ENCODE measurements at regions not wholly inside any gene's neighbourhood (a gene's known extent, or its start where the extent isn't known, plus 50 kb on each side); places are given as distances from the start of the nearest gene placed in this dataset.
"Not testable (repeated sequence)": the region's sequence is repeated elsewhere in the genome, so short reads cannot be mapped to it uniquely, and the experiment has no call there.

- no peak for ATAC-seq
Measured at GRCh38 chr10:23657677-23658076, 218.8 kb downstream of the OTUD1 start.

DNA sequence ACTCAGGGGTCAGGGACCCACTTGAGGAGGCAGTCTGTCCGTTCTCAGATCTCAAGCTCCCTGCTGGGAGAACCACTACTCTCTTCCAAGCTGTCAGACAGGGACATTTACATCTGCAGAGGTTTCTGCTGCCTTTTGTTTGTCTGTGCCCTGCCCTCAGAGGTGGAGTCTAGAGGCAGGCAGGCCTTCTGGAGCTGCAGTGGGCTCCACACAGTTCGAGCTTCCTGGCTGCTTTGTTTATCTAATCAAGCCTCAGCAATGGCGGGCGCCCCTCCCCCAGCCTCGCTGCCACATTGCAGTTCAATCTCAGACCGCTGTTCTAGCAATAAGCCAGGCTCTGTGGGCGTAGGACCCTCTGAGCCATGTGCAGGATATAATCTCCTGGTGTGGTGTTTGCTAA is 233.0 kb downstream of the OTUD1 start:
- not testable (repeated sequence) for ATAC-seq

- no peak for ATAC-seq
Measured at GRCh38 chr10:23675585-23675984, 236.7 kb downstream of the OTUD1 start.

- ATAC-seq = no peak
Measured at GRCh38 chr10:23676296-23676695, 237.4 kb downstream of the OTUD1 start.

- no peak for ATAC-seq
Measured at GRCh38 chr10:23686722-23687121, 247.8 kb downstream of the OTUD1 start.

DNA sequence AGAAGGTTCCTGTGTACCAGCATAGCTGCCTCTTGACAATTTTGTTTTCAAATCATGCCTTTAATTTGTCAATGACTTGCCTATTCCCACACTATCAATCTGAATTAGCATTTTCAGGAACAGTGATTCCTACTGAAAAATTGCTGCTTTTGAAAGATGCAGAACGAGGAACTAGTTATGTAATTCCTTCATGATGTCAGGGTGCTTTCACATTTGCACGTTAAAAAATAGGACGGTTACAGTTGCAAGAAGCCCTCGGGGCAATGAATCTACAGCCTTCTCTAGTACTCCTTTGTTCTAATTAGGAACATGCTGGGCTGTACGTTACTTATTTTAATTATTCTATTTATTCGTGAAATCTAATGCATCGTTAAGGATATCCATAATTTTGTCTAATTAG is 253.9 kb downstream of the OTUD1 start:
- no peak for ATAC-seq

- ATAC-seq = no peak
Measured at GRCh38 chr10:23693501-23693901, 254.6 kb downstream of the OTUD1 start.

DNA sequence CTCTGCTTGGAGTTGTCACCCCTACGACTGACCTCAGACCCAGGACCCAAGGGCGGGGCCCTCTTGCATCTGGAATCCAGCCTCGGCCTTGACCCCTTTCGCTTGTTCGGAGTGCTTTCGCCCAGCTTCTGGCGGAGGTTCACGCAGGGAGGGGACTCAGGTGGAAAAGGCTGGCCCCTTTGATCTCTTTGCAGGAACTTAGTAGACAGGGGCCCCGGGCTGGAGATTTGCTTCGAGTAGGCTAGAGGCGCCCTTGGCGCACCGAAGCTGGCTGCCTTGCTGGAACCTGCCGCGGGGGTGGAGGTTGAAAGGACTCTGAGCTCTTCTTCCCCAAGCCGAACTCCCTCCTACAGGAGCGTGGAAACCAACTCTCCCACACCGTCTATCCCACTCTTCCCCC is 255.1 kb downstream of the OTUD1 start:
- no peak for ATAC-seq

DNA sequence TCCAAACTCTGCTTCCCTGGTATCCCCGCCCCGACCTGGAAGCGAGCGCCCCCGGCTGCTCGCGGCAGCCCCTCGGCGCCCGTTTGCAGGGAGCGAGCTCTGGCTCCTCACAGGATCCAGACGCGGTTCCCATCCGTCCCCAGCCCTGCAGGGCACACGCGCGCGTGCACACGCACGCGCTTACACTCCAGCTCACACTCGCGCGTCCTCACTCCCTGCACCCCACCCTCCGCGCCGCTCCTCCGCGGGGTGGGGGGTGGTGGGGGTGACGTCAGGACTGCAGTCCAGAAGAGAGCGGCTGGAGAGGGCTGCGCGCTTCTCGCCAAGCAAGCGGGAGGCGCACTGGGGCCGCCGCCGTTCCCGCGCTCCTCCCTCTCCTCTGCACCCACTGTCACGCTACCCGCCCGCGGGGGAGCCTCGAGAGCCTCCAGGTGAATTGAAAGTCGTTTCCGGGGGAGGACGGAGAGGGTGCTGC is 255.6 kb downstream of the OTUD1 start:
- peak; percentile 17 for ATAC-seq

DNA sequence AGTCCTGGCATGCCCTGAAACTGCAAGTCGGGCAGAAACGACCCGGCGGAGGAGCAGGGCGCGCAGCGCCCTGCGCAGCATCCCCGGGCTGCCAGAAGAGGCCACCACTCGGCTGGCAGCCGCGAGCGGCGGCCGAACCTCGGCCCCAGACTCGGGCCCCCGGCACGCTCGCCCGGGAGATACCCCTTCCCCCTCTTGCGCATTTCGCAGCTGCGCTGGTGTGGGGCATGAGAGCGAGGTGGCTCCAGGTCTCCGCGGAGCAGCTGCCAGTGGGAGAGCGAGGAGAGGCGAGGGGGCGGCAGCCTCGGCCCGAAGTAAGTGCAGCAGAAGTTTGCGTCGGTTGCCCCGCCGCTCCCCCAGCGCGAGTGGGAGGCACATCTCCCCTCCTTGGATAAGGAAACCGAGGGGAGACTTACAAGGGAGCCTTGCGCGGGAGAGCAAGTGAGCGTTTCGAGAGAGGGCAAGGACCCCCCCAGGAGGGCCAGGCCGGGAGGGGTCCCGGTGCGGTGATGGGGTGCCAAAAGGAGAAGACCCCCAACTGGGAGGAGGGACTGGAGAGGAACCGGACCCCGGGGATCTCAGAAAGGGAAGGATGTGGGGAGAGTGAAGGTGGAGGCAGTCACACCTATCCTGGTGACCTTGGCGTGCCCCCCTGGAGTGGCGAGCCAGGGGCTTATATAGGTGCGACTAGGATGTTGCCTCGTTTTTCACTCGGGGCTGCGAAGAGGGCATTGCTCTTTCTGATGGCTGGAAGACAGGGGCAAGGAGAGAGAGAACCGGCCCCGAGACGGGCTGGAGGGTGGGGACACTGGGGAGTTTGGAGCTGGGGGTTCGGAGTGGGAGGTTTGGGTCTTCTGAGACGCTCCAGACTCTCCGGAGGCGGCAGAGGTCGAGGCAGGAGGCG is 256.3 kb downstream of the OTUD1 start:
- no peak for ATAC-seq

- ATAC-seq = no peak
Measured at GRCh38 chr10:23695825-23696420, 257.0 kb downstream of the OTUD1 start.

DNA sequence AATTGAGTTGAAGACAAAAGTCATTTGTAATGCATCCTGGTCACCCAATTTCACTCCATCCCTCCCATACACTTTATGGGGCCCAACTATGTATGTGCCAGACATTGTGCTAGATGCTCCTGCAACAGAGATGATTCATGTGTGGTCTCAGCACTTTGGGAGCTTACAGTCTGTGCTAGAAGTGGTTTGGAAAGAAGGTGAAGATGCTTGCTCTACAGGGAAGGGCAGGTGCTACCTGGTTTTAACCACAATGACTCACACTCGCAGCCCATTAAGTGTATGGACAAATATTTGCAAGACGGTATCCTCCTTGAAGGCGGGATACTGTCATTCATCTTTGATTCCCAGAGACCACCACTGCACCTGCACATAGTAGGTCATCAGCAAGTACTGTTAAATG is 257.6 kb downstream of the OTUD1 start:
- no peak for ATAC-seq

- ATAC-seq = peak; percentile 80
Measured at GRCh38 chr10:23702977-23703414, 264.1 kb downstream of the OTUD1 start.

GRCh38 chr10:23715363-23715762 is 276.5 kb downstream of the OTUD1 start:
- no peak for ATAC-seq

DNA sequence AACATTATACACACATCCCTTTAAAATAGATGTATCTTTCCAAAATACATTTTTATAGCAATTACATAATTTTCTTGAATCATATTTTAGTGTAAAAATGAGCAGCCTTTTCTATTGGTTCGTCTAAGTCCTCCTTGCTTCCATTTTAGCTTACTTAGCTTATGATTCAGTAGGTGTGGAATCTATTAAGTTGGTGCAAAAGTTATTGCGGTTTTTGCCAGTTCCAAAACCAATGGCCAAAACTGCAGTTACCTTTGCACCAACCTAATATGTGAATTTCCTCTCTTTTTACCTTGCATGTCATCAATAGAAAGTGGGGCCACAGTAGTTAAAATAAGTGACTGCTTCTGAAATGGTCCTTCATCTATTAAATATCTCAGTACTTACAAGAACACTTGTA is 279.0 kb downstream of the OTUD1 start:
- ATAC-seq = no peak

DNA sequence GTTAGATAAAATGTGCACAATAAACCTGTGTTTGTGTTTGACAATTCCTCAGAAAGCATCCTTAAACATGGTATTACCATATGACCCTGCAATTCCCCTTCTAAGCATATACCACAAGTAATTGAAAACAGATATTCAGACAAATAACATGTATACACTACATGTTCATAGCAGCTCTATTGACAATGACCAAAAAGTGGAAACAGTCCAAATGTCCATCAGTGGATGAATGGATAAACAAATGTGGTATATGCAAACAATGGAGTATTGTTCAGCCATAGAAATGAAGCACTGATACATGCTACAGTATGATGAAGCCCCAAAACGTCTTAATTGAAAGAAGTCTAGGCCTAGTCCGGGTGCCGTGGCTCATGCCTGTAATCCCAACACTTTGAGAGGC is 280.1 kb downstream of the OTUD1 start:
- ATAC-seq = no peak

DNA sequence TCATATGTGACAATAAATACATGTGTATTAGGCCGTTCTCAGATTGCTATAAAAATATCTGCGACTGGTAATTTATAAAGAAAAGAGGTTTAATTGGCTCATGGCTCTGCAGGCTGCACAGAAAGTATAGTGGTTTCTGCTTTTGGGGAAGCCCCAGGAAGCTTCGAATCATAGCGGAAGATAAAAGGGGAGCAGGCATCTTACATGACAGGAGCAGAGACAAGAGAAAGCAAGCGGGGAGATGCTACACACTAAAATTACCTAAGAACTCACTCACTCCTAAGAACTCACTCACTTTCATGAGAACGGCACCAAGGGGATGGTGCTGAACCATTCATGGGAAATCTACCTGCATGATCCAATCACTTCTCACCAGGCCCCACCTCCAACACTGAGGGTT is 284.9 kb downstream of the OTUD1 start:
- ATAC-seq = no peak

GRCh38 chr10:23725548-23725947 is 286.7 kb downstream of the OTUD1 start:
- ATAC-seq = no peak

DNA sequence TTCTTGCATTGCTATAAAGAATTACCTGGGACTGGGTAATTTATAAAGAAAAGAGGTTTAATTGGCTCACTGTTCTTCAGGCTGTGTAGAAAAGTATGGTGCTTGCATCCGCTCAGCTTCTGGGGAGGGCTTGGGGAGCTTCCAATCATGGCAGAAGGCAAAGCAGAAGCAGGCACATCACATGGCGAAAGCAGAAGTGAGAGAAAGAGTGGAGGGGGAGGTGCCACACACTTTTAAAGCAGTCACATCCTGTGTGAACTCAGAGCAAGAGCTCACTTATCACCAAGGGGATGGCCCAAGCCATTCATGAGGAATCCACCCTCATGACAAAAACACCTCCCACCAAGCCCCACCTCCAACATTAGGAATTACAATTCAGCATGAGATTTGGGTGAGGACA is 303.5 kb downstream of the OTUD1 start:
- ATAC-seq = no peak

GRCh38 chr10:23742807-23743206 is 303.9 kb downstream of the OTUD1 start:
- no peak for ATAC-seq

GRCh38 chr10:23754179-23754578 is 315.3 kb downstream of the OTUD1 start:
- ATAC-seq = no peak

DNA sequence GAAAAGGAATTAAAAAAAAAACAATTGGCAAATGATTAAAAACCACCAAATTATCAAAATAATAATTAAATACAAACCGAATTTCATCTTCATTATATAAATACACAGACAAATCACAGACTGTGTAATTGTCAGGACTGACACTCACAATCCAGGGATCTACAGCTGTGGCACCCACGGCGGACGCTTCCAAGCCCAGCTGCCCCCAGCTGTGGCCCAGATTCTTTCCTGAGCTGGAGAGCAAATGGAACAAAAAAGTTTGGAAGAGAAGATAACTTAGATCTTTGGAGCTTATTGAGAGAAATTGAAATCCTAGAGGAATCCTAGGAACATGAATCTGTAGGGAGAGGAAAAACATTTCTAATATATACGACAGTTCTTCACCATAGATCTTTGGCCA is 316.1 kb downstream of the OTUD1 start:
- ATAC-seq = no peak

GRCh38 chr10:23755556-23755955 is 316.7 kb downstream of the OTUD1 start:
- no peak for ATAC-seq

- ATAC-seq = no peak
Measured at GRCh38 chr10:23768281-23768680, 329.4 kb downstream of the OTUD1 start.
